T-helper 1 cell treated with Interleukin-12 subunit alpha and Interleukin-12 subunit beta and Interleukin-4 antibody, amounts not matched to agents 30 ng/mL and 1 ng/mL, for 36 hours (primary cell): ENCODE measurements at regions not wholly inside any gene's neighbourhood (a gene's known extent, or its start where the extent isn't known, plus 50 kb on each side); places are given as distances from the start of the nearest gene placed in this dataset.
"Not testable (repeated sequence)": the region's sequence is repeated elsewhere in the genome, so short reads cannot be mapped to it uniquely, and the experiment has no call there.

Experiments used
- intact Hi-C: fragments of 100-400 bp; cut with micrococcal nuclease; formaldehyde crosslinking; loops from one replicate; pipeline ENCODE4 v1.15.1; 2024

GRCh38 chr20:16861708-16862107, 113.5 kb downstream of the OTOR start:
- intact Hi-C loops = no loop called here

GRCh38 chr20:16863303-16863702, 115.1 kb downstream of the OTOR start:
- intact Hi-C loops = no loop called here

- intact Hi-C loops = no loop called here
These were observed 115.9 kb downstream of the OTOR start for GRCh38 chr20:16864069-16864468.

GRCh38 chr20:16864963-16865362, 116.8 kb downstream of the OTOR start:
- intact Hi-C loops = no loop called here

GRCh38 chr20:16865406-16865805, 117.2 kb downstream of the OTOR start:
- intact Hi-C loops = no loop called here

GRCh38 chr20:16873124-16873523, 125.0 kb downstream of the OTOR start:
- intact Hi-C loops = not testable (repeated sequence)

GRCh38 chr20:16877053-16877554, 128.9 kb downstream of the OTOR start:
- intact Hi-C loops = no loop called here

- intact Hi-C loops = no loop called here
These were observed 137.6 kb downstream of the OTOR start for GRCh38 chr20:16885746-16886145.

GRCh38 chr20:16898433-16898832, 150.3 kb downstream of the OTOR start:
- intact Hi-C loops = no loop called here

GRCh38 chr20:16902662-16903061, 154.5 kb downstream of the OTOR start:
- intact Hi-C loops = no loop called here

GRCh38 chr20:16904751-16905150, 156.6 kb downstream of the OTOR start:
- intact Hi-C loops = no loop called here

- intact Hi-C loops = no loop called here
These were observed 166.1 kb downstream of the OTOR start for GRCh38 chr20:16914277-16914676.

GRCh38 chr20:16916165-16916564, 168.0 kb downstream of the OTOR start:
- intact Hi-C loops = no loop called here

GRCh38 chr20:16917636-16918035, 169.5 kb downstream of the OTOR start:
- intact Hi-C loops = no loop called here

GRCh38 chr20:16918366-16918765, 170.2 kb downstream of the OTOR start:
- intact Hi-C loops = no loop called here

- intact Hi-C loops = no loop called here
These were observed 171.7 kb downstream of the OTOR start for GRCh38 chr20:16919841-16920240.

- intact Hi-C loops = no loop called here
These were observed 174.7 kb downstream of the OTOR start for GRCh38 chr20:16922834-16923233.

GRCh38 chr20:16926626-16927430, 178.7 kb downstream of the OTOR start:
- intact Hi-C loops = no loop called here

GRCh38 chr20:16929756-16930155, 181.6 kb downstream of the OTOR start:
- intact Hi-C loops = no loop called here

- intact Hi-C loops = no loop called here
These were observed 182.5 kb downstream of the OTOR start for GRCh38 chr20:16930656-16931055.

GRCh38 chr20:16939051-16939450, 190.9 kb downstream of the OTOR start:
- intact Hi-C loops = no loop called here

- intact Hi-C loops = no loop called here
These were observed 192.5 kb downstream of the OTOR start for GRCh38 chr20:16940701-16941100.

- intact Hi-C loops = no loop called here
These were observed 193.9 kb downstream of the OTOR start for GRCh38 chr20:16942051-16942450.
